Sciatic nerve (tissue), 2 donors: ENCODE measurements at regions not wholly inside any gene's neighbourhood (a gene's known extent, or its start where the extent isn't known, plus 50 kb on each side); places are given as distances from the start of the nearest gene placed in this dataset.
"Not testable (repeated sequence)": the region's sequence is repeated elsewhere in the genome, so short reads cannot be mapped to it uniquely, and the experiment has no call there.

Experiments
- ATAC-seq: fragments of 200-7000 bp; cut with Tn5 transposase; one replicate; pipeline ENCODE4 v1.9.1; 2020; ENCODE audit warnings: mild to moderate bottlenecking, moderate library complexity
- DNase-seq: peaks from one replicate; pipeline ENCODE4 v3.0.0-alpha.2; 2020; ENCODE audit warnings: low spot score
- intact Hi-C: fragments of 100-400 bp; cut with DNase I; formaldehyde crosslinking; loops from one replicate; pipeline ENCODE4 v1.14.2; 2022
- donor health status: DM: no; HTN: no; CAD: no.
- donor health status: DM: no; HTN: no; CAD: no.

DNA sequence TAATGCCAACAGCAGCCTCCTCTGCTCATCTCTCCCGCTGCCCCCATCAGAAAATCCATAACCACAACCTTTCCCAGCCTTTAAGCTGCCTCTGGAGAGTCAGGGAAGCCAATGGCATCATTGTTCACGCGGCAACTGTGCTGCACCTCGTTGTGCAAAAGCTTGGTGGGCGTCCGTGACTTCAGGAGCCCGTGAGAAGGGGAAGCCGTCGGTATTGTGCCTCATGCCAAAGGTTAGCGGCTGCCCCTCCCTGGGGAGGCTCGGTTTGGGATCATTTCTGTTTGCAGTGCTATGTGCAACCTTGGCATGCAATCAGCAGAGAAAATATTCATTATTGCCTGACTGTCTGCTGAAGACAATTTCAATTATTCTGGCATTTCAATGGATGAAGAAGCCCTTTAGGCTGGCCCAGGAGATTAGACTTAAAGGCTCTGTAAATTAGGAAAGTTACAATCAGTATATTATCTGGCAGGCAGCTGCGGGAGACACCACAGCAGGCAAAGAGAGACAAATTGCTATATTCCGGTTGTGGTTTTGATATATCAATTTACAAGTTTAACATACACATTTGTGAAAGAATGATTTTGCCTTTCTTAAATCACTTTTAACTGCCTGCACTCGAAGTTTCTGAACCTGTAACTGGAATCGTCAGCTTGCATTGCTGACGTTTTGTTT is 244.5 kb downstream of the GATA3 start:
- intact Hi-C loops: no loop called here
- DNase-seq (no peak), ATAC-seq (no peak)

- intact Hi-C loops: no loop called here
- no peak for DNase-seq
- no peak for ATAC-seq
Measured at GRCh38 chr10:8300925-8301324, 246.4 kb downstream of the GATA3 start.

GRCh38 chr10:8301333-8301732 is 246.8 kb downstream of the GATA3 start:
- intact Hi-C loops: no loop called here
- DNase-seq (no peak), ATAC-seq (no peak)

DNA sequence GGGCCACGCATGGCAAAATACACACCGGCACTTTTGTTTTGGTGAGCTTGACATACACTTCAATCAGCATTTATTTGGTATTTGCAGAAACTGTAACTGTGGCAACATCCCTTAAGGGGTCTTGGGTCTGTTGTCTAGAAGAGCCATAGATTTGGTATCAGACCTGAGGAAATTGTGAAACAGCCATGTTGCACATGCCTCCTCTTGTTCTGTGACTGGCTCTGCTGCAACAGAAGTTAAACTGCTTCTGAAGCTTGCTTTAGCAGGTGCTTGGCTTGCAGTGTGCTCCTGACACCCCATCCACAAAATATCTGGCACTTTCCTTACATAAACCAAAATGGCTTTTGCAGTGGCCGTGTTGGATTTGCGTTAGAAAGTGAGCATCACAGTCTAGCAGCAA is 247.3 kb downstream of the GATA3 start:
- ATAC-seq: no peak
- no peak for DNase-seq
- intact Hi-C loops: no loop called here

DNA sequence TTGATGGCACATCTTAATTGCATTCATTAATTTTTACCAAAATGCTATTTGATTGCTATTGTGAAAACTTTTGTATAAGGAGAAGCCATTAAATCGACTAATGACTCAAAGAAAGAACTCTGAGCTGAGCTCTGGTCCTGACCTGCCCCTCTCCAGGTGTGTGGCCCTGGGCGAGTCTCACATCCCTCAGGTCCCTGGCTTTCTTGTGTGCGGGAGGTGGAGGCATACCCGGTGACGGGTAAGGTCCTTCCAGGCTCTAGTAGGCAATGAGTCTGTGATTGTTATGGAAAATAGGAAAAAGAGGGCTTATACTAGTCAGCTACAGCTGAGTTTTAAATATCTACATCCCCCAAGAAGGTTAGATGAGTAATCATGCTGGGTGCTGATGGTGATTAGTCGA is 248.1 kb downstream of the GATA3 start:
- no peak for ATAC-seq
- no peak for DNase-seq
- intact Hi-C loops: no loop called here

DNA sequence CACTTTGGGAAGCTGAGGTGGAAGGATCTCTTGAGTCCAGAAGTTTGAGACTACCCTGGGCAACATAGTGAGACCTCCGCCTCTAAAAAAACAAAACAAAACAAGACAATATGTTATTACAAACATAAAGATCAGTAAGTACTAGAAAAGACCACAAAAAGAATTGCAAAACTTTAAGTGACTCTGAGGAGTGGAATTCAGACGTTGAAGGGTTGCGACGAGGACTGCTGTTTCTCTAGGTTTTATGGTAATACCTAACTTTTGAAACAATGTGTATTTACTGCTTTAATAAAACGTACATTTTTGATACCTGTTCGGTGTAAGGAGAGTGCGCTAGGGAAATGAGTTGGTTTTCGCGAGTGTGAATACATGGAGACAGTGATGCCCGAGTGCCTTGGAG is 250.4 kb downstream of the GATA3 start:
- no peak for DNase-seq
- ATAC-seq: no peak
- intact Hi-C loops: no loop called here

DNA sequence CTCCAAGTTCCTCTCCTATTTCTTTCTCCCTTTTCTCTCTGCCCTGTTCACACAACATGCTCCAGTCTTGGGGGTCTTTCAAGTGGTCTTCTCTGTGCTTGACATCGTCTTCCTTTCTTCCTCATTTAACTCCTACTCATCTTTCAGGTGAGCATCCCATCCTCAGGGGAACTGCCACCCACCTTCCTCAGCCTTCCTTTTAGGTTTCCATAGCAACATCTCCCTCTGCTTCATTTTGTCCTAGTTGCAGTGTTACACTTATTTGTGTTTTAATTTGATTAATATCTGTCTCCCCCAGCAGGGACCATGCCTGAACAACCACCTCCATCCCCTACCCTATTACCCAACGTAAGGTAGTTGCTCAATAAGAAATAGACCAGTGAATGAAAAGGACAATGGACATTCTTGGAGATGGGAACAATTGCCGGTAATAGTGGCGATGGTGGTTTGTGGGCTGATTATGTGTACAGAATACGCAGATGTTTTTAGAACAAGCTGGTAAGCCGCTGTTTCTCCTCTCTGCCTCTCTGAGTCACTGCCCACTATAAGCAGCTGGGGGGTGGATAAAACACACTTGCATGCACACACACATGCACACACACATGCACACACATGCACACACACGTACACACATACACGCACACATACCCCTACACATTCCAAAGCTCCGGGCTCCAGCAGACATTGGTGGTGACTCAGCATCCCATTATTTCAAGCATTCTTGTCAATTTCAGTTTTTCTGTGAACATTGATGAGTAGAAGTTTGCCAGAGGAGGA is 251.6 kb downstream of the GATA3 start:
- DNase-seq: no peak
- intact Hi-C loops: no loop called here
- ATAC-seq: no peak

DNA sequence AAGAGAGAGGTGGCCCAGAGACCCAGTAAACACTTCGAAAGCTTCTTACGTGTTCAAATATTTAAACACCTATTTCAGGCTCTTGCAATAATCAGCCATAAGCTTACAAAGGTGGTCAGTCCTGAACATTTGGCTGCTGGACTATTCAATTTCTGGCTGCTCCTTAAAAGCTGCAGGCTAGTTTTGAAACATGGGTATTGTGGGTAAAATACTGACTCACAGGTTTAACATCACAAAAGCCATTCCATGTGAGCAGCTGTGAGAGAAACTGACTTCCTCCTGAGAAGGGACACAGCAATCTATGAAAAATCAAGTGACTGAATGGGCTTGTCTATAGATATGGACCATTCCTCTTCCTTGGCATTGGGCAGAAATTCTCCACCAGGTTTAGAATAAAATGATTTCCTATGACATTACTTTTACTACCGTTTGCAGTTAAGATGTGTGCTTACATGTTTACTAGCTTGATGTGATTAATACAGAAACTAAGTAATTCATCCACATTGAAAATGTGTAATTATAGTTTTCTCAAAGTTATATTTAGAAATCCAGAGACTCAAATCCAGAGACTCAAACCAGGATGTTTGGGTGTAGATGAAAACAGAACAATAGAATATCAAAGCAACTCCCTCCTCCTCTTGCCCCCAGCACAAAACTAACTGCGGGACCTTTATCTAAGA is 252.3 kb downstream of the GATA3 start:
- DNase-seq (no peak), ATAC-seq (no peak)
- intact Hi-C loops: no loop called here

DNA sequence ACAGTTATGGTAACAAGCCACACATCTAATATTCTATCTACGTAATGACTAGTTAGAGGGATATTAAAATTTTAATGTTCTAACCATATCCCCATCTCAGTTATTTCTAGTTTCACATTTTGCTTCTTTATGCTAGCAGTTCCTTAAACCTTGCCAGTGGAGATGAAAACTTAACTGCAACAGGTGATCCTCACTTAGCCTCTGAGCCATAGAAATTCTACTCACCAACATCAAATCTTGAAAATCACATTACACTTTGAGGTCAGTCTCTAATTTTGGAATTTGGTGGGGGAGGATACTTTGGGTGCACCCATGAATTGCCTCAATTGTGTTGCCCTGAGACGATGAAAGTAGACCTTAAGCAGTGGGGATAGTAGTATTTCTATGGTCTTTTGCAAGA is 256.4 kb downstream of the GATA3 start:
- ATAC-seq: no peak
- no peak for DNase-seq
- intact Hi-C loops: no loop called here

GRCh38 chr10:8311526-8312070 is 257.1 kb downstream of the GATA3 start:
- ATAC-seq (no peak), DNase-seq (no peak)
- intact Hi-C loops: no loop called here

DNA sequence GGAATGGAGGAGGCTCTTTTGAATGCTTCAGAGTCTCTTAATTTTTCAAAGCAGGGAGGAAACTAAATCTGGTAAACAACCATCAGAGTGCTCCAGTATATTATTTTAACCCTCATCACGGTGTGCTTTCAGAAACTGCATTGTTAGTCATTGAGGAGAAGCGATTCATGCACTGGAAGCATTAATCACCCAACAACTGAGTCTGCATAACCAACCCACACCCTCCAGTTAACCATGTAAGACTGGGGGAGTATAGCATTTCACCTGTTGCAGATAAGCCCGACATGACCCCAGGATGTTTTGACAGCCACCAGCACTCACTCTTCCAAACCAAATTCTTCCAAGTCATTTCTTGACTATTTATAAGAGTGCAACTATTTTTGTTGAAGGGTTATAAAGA is 257.6 kb downstream of the GATA3 start:
- ATAC-seq: no peak
- intact Hi-C loops: no loop called here
- no peak for DNase-seq

GRCh38 chr10:8312781-8313180 is 258.3 kb downstream of the GATA3 start:
- ATAC-seq: no peak
- DNase-seq: no peak
- intact Hi-C loops: no loop called here

DNA sequence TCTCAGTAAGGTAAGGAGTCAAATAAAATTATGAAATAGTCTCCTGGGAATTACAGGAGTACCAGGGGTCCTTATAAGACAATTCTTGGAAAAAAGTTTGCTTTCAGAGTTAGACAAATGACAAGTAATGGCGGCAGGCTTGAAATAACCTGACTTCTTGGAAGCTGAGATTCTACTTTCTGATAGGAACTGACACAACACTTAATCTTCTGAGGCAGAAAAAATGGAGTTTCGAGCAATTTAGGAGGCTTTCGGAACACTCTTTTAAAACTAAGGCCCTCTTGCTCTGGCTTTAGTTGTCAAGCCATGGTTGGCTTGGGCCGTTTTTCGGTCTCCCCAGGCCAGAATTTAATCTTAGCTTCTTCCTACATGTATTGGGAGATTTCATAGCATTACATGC is 260.0 kb downstream of the GATA3 start:
- no peak for DNase-seq
- no peak for ATAC-seq
- intact Hi-C loops: no loop called here

DNA sequence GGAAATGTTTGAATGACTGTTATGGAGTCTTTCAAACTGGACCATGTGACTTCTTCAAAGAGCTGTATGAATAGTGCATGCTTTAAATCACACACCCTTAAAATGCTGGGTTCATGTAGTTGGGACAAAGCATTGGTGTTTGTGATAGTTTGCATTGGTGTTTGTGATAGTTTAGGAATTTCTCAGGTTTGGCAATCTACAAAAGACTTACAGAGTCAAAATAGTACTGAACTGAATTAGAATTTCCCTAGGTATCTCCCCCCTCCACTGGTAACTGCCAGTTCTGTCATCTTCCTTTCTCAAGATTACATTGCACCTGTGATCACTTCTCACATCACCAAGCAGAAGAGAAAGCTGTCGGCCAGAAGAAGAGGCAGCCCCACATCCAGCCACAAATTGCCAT is 261.1 kb downstream of the GATA3 start:
- DNase-seq: no peak
- ATAC-seq: no peak
- intact Hi-C loops: no loop called here

GRCh38 chr10:8316284-8316683 is 261.8 kb downstream of the GATA3 start:
- intact Hi-C loops: no loop called here
- no peak for DNase-seq
- no peak for ATAC-seq

DNA sequence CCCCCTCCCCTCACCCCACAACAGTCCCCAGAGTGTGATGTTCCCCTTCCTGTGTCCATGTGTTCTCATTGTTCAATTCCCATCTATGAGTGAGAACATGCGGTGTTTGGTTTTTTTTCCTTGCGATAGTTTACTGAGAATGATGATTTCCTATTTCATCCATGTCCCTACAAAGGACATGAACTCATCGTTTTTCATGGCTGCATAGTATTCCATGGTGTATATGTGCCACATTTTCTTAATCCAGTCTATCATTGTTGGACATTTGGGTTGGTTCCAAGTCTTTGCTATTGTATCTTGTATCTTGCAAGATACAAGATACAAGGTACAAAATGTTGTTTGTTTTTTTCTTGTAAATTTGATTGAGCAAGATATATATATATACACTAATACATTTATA is 263.9 kb downstream of the GATA3 start:
- DNase-seq, intact Hi-C loops, ATAC-seq: not testable (repeated sequence)

DNA sequence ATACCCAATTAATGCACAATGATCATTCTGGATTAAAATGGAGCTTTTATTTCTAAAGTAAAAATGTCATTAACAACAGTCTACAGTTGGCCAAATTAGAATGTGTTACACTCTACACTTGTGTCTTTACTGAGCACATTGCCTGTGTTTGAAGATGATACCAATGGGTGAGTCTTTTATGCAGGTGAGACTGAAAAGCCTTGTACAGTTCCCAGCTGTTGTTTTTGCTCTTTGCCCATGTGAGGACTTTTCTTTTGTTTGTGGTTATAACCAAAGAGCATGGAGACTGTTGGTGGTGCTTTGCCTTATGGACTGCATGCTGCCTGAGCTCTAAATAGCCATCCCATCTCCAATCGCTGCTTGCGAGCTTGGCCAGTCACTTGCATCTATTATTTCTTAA is 264.5 kb downstream of the GATA3 start:
- DNase-seq: no peak
- intact Hi-C loops: no loop called here

GRCh38 chr10:8319704-8320103 is 265.2 kb downstream of the GATA3 start:
- no peak for DNase-seq
- intact Hi-C loops: no loop called here
- no peak for ATAC-seq

More for the DNA sequence above, 264.5 kb downstream of the GATA3 start:
- ATAC-seq: no peak

GRCh38 chr10:8321990-8322389 is 267.5 kb downstream of the GATA3 start:
- no peak for DNase-seq
- ATAC-seq: no peak

DNA sequence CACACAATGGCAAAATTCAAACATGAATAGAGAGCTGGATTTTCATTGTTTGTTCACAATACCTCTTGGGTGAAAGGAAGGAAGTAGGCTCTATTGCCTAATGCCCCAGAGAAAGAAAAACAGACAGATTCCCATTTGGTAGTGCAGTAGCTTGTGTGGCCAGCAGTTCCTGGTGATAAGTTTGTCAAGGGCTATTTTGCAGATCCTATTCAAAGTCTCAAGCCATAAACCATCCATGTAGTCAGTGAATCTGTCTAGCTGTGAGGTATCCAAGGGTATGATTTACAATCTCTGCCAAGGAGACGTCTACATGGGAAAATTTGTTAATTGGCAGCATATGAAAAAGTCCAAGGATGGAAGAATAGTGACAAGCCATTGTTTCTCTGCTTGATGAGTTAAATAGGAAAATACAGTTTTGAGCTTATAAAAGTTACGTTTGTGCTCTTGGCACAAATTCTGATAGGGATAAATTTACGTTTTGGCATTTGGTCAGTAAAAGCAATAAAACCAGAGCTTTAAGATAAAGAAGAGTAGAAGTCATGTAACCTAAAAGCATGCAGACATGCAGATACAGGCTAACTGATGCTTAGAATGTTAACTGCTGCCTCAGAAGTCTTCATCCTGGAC is 269.1 kb downstream of the GATA3 start:
- intact Hi-C loops: no loop called here
- DNase-seq: no peak
- no peak for ATAC-seq

More at GRCh38 chr10:8321990-8322389, 267.5 kb downstream of the GATA3 start:
- intact Hi-C loops: no loop called here
